ENCODE measurements at regions not wholly inside any gene's neighbourhood (a gene's known extent, or its start where the extent isn't known, plus 50 kb on each side); places are given as distances from the start of the nearest gene placed in this dataset.
A peak's percentile ranks its signal among the peaks of the same experiment; 100 is the strongest.
"Not testable (repeated sequence)": the region's sequence is repeated elsewhere in the genome, so short reads cannot be mapped to it uniquely, and the experiment has no call there.

GRCh38 chr6:150299873-150300485, 68.8 kb upstream of the IYD start:
- peak; percentile 33 for DNase-seq

GRCh38 chr6:150301846-150302519, 66.8 kb upstream of the IYD start:
- DNase-seq, result no peak

GRCh38 chr6:150302520-150303176, 66.2 kb upstream of the IYD start:
- no peak for DNase-seq

- no peak for DNase-seq
These were observed 65.6 kb upstream of the IYD start for GRCh38 chr6:150303256-150303655.

GRCh38 chr6:150304429-150304828, 64.4 kb upstream of the IYD start:
- no peak for DNase-seq

- no peak for DNase-seq
These were observed 62.5 kb upstream of the IYD start for GRCh38 chr6:150306290-150306689.

- no peak for DNase-seq
These were observed 61.3 kb upstream of the IYD start for GRCh38 chr6:150307520-150307919.

- no peak for DNase-seq
These were observed 59.8 kb upstream of the IYD start for GRCh38 chr6:150308812-150309645.

- no peak for DNase-seq
These were observed 58.3 kb upstream of the IYD start for GRCh38 chr6:150310539-150310938.

- not testable (repeated sequence) for DNase-seq
These were observed 57.5 kb upstream of the IYD start for GRCh38 chr6:150311149-150311944.

- DNase-seq, result no peak
These were observed 56.4 kb upstream of the IYD start for GRCh38 chr6:150312395-150312794.

GRCh38 chr6:150312844-150313584, 55.8 kb upstream of the IYD start:
- DNase-seq, result no peak

- no peak for DNase-seq
These were observed 55.0 kb upstream of the IYD start for GRCh38 chr6:150313781-150314180.

GRCh38 chr6:150314230-150315188, 54.3 kb upstream of the IYD start:
- DNase-seq, result no peak

GRCh38 chr6:150315626-150316025, 53.2 kb upstream of the IYD start:
- no peak for DNase-seq

- DNase-seq, result no peak
These were observed 51.9 kb upstream of the IYD start for GRCh38 chr6:150316936-150317335.

Measured in SHP77 treated with DMSO at 0.1 percent for 48 hours (cell line).